ENCODE measurements at regions not wholly inside any gene's neighbourhood (a gene's known extent, or its start where the extent isn't known, plus 50 kb on each side); places are given as distances from the start of the nearest gene placed in this dataset.

DNA sequence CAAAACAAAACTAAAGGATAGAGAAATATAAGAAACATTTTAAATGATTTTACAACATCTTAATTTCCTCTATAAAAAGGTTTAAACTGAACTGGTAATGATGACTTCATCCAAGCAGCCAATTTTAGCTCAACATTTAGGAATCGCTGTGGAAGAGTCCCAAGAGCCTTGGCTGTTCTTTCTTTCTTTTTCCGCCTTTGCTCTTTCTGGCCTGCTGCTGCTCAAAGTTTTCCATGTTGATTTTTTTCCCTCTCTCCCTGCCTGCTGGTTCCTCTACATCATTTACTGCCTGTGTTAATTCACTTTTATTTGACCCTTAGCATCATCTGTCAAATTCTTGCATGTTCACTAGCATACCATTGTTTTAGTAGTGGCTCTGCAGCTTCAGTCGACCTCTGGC, 146.9 kb downstream of the EVX1 start:
- TF ChIP-seq, protein P1, sequence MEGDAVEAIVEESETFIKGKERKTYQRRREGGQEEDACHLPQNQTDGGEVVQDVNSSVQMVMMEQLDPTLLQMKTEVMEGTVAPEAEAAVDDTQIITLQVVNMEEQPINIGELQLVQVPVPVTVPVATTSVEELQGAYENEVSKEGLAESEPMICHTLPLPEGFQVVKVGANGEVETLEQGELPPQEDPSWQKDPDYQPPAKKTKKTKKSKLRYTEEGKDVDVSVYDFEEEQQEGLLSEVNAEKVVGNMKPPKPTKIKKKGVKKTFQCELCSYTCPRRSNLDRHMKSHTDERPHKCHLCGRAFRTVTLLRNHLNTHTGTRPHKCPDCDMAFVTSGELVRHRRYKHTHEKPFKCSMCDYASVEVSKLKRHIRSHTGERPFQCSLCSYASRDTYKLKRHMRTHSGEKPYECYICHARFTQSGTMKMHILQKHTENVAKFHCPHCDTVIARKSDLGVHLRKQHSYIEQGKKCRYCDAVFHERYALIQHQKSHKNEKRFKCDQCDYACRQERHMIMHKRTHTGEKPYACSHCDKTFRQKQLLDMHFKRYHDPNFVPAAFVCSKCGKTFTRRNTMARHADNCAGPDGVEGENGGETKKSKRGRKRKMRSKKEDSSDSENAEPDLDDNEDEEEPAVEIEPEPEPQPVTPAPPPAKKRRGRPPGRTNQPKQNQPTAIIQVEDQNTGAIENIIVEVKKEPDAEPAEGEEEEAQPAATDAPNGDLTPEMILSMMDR (IDR thresholded peaks at IDR 0.05) = no peak
- TF ChIP-seq POLR2A (IDR thresholded peaks at IDR 0.05) = no peak
